Thymus (tissue), 11 donors: ENCODE measurements at regions not wholly inside any gene's neighbourhood (a gene's known extent, or its start where the extent isn't known, plus 50 kb on each side); places are given as distances from the start of the nearest gene placed in this dataset.
"Not testable (repeated sequence)": the region's sequence is repeated elsewhere in the genome, so short reads cannot be mapped to it uniquely, and the experiment has no call there.

Experiments
- DNase-seq, 9 donors: peaks; one replicate each; pipeline ENCODE4 v3.0.0-alpha.2; 2013; ENCODE audit warnings: low spot score in 9 of 9, low read depth in 6 of 9, missing footprints in 1 of 9
- H3K27ac ChIP-seq, 2 donors: one replicate each; pipeline ENCODE4 v1.5.1; 2013; ENCODE audit warnings: control low read depth in 1 of 2, low read depth in 1 of 2, low read length in 1 of 2, mild to moderate bottlenecking in 1 of 2, moderate library complexity in 1 of 2
- H3K27me3 ChIP-seq, 2 donors: one replicate each; pipeline ENCODE4 v1.5.1; 2013; ENCODE audit warnings: low read length in 1 of 2; ENCODE audit not compliant: control insufficient read depth in 2 of 2, insufficient read depth in 1 of 2
- H3K36me3 ChIP-seq, 2 donors: one replicate each; pipeline ENCODE4 v1.5.1; 2013; ENCODE audit warnings: low read length in 1 of 2, mild to moderate bottlenecking in 1 of 2, moderate library complexity in 1 of 2; ENCODE audit not compliant: control insufficient read depth in 2 of 2, insufficient read depth in 2 of 2
- H3K4me1 ChIP-seq, 2 donors: one replicate each; pipeline ENCODE4 v1.5.1; 2013; ENCODE audit warnings: low read length in 2 of 2; ENCODE audit not compliant: control insufficient read depth in 2 of 2, insufficient read depth in 2 of 2
- H3K4me3 ChIP-seq, 2 donors: one replicate each; pipeline ENCODE4 v1.5.1; 2013; ENCODE audit warnings: low read length in 2 of 2, control low read depth in 1 of 2, mild to moderate bottlenecking in 1 of 2
- H3K9me3 ChIP-seq, 2 donors: one replicate each; pipeline ENCODE4 v1.5.1; 2013; ENCODE audit warnings: low read length in 1 of 2, mild to moderate bottlenecking in 1 of 2; ENCODE audit not compliant: control insufficient read depth in 2 of 2, insufficient read depth in 1 of 2
- WGBS: extraction: QIAGEN DNeasy Blood & Tissue Kit; methylation state at CpG from one replicate; pipeline ENCODE4 v1.1.7; 2013; 5-methylcytosine and 5-hydroxymethylcytosine counted together
- donor health status: healthy.

DNA sequence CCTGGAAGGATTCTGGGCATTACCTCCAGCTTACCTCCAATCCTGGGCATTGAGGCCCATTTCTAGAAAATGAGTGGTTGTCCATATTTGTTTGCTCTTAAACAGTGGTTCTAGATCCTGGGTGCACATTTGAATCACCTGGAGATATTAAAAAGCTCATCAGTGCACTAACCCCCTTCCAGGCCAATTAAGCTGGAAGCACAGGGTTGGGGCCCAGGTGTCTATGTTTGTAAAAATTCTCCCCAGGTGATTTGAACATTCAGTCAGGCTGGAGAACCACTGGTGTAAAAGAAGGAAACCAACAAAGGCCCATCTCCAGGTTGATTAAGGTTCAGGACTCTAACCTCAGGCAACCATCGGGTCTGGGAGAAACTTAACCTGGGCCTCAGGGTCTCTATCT lies 102.6 kb upstream of the NANOS1 start:
- no peak for DNase-seq
- 93% methylated on average over 1 of the region's 1 CpG for WGBS
- H3K27ac ChIP-seq = no peak overlapping the region
- H3K27me3 ChIP-seq = peaks cover 0 to 3% of the 10 kb centered on the region in 2 donors
- H3K4me1 ChIP-seq = no peaks in the 10 kb centered on the region
- no peaks in the 10 kb centered on the region for H3K36me3 ChIP-seq
- H3K9me3 ChIP-seq = peaks cover 0 to 3% of the 10 kb centered on the region in 2 donors
- no peak overlapping the region for H3K4me3 ChIP-seq

DNA sequence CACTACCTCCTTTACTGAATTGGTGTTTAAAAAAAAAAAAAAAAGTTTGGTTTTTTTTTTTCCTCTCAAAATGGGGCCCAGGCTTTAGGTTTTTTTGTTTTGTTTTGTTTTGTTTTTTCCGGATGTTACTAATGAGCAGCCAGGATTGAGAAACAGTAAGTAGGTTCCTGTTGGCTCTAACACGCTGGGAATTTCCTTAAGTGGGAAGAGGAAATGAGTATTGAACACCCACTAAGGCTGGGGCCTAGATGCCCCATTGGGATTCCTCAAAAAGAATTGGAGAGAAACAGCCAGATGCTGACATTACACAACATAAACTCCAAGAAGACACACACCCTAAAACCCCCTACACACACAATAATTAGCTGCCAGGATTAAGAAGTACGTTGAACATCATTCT lies 102.2 kb upstream of the NANOS1 start:
- no peak overlapping the region for H3K4me3 ChIP-seq
- no peak overlapping the region for H3K27ac ChIP-seq
- 57% methylated on average over 3 of the region's 3 CpGs for WGBS
- DNase-seq = no peak
- H3K9me3 ChIP-seq = peaks cover 0 to 3% of the 10 kb centered on the region in 2 donors
- no peaks in the 10 kb centered on the region for H3K36me3 ChIP-seq
- H3K4me1 ChIP-seq = no peaks in the 10 kb centered on the region
- peaks cover 0 to 3% of the 10 kb centered on the region in 2 donors for H3K27me3 ChIP-seq

DNA sequence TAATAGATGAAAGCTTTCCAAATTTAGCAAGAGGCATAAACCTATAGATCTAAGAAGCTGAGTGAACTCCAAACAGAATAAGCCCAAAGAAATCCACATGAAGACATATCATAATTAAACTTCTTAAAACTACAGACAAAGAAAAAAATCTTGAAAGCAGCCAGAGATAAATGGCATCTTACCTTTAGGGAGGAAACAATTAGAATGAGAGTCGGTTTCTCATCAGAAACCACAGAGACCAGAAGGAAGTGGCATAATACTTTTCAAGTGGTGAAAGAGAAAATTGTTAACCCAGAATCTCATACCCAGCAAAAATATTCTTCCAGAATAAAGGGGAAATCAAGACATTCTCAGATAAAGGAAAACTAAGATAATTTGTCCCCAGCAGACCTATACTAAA lies 98.9 kb upstream of the NANOS1 start:
- Histone ChIP-seq H3K4me1 (no peaks in the 10 kb centered on the region), H3K27me3 (no peaks in the 10 kb centered on the region), H3K27ac (no peak overlapping the region), H3K9me3 (peaks cover 0 to 3% of the 10 kb centered on the region in 2 donors), H3K4me3 (no peak overlapping the region), H3K36me3 (no peaks in the 10 kb centered on the region)
- WGBS = 4% methylated on average over 1 of the region's 1 CpG
- DNase-seq = no peak

DNA sequence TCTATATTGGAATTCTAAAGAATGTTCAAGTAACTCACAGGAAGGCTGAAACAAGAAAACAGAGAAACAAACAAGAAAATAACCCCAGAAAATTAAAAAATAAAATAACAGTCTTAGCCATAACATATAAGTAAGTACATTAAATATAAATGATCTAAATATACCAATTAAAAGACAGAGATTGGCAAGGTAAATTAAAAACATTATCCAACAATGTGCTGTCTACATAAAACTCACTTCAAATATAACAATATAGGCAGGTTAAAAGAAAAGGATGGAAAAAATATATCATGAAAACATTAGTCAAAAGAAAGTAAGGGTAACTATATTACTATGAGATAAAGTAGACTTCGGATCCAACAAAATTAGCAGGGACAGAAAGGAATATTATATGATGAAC lies 98.1 kb upstream of the NANOS1 start:
- WGBS = 94% methylated on average over 1 of the region's 1 CpG

DNA sequence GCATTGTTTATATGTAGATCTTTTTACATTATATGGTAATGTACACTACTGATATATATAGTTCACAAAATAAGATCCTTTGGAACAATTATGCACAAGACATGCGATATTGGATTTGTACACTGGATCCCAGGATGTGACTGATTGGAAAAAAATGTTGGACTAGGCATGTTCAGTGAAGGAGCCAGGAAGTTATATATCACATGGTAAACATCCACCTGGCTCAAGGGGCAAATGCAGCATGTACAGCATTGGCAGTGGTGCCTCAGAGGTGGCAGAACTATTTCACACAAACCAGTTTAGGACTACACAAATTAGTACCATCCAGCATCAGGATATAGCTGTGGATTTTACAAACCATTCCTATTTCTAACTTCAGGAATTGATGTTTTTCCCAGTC lies 97.4 kb upstream of the NANOS1 start:
- not testable (repeated sequence) for H3K27ac ChIP-seq, H3K36me3 ChIP-seq, DNase-seq, H3K4me3 ChIP-seq, H3K9me3 ChIP-seq, H3K4me1 ChIP-seq, H3K27me3 ChIP-seq
- 98% methylated on average over 1 of the region's 1 CpG for WGBS

More for the DNA sequence above, 98.1 kb upstream of the NANOS1 start:
- Histone ChIP-seq H3K4me3 (no peak overlapping the region), H3K27ac (no peak overlapping the region), H3K27me3 (no peaks in the 10 kb centered on the region), H3K4me1 (no peaks in the 10 kb centered on the region), H3K36me3 (no peaks in the 10 kb centered on the region), H3K9me3 (peaks cover 0 to 3% of the 10 kb centered on the region in 2 donors)
- DNase-seq = no peak

DNA sequence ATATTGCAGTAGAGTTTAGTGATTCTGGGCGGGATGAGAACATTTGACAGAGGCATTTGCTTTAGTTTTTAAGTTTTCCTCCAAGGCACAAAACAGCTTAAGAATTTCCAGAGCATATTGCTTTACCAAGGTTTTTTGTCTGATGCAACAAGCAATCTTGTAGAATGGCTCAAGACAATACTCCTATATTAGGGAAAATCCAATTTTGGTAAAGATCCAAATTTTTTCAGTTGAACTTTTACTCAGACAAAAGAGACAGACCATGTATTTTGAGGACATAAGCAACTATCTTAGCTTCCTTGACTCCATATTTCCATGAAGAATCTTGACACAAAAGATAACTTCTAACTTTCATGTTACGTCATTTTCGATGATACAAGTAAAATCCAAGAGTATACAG lies 92.3 kb upstream of the NANOS1 start:
- no peaks in the 10 kb centered on the region for H3K9me3 ChIP-seq
- no peaks in the 10 kb centered on the region for H3K36me3 ChIP-seq
- DNase-seq = no peak
- no peak overlapping the region for H3K27ac ChIP-seq
- no peak overlapping the region for H3K4me3 ChIP-seq
- H3K4me1 ChIP-seq = no peaks in the 10 kb centered on the region
- 96% methylated on average over 3 of the region's 3 CpGs for WGBS
- no peaks in the 10 kb centered on the region for H3K27me3 ChIP-seq

DNA sequence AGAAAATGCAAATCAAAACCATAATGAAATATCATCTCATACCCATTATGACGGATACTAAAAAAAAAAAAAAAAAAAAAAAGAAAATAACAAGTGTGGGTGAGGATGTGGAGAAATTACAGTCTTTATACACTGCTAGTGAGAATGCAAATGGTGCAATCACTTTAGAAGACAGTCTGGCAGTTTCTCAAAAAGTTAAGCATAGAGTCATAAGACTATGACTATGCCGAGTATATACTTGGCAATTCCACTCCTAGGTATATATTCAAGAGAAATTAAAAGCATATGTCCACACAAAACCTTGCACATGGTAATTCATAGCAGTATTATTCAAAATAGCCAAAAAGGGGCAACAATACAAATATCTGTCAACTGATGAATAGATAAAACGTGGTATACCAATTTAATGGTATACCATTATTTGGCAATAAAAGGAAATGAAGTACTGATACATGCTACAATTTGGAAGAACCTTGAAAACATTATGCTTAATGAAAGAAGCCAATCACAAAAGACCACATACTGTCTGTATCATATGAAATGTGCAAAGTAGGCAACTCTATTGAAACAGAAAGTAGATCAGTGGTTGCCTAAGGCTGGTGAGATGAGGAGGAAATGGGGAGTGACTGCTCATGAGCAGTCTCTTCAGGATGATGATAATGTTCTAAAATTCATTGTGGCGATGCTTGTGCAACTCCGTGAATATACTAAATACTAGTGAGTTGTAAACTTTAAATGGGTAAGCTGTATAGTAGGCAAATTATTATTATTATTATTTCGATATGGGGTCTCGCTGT lies 90.1 kb upstream of the NANOS1 start:
- 89% methylated on average over 7 of the region's 7 CpGs for WGBS
- DNase-seq = no peak
- Histone ChIP-seq H3K27me3 (peaks cover 0 to 2% of the 10 kb centered on the region in 2 donors), H3K27ac (no peak overlapping the region), H3K9me3 (no peaks in the 10 kb centered on the region), H3K36me3 (no peaks in the 10 kb centered on the region), H3K4me3 (no peak overlapping the region), H3K4me1 (no peaks in the 10 kb centered on the region)

DNA sequence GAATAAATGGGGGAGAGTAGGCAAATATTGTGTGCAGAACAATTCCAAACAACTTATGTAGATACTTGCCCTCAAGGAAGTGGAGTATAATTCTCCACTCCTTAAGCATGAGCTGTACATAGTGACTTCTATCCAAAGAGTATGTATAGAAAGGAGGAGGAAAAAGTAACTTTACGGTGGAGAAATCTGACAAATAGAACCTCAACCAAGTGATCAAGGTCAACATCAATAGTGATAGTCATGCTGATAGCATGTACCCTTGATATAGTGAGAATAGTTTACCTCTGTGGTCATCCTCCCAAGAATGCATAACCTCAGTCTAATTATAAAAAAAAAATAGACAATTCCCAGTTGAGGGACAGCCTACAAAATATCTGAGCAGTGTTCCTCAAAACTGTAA lies 89.1 kb upstream of the NANOS1 start:
- no peak overlapping the region for H3K4me3 ChIP-seq
- no peaks in the 10 kb centered on the region for H3K9me3 ChIP-seq
- H3K27me3 ChIP-seq = peaks cover 0 to 2% of the 10 kb centered on the region in 2 donors
- no peak overlapping the region for H3K27ac ChIP-seq
- 99% methylated on average over 1 of the region's 1 CpG for WGBS
- no peak for DNase-seq
- H3K4me1 ChIP-seq = no peaks in the 10 kb centered on the region
- H3K36me3 ChIP-seq = no peaks in the 10 kb centered on the region

DNA sequence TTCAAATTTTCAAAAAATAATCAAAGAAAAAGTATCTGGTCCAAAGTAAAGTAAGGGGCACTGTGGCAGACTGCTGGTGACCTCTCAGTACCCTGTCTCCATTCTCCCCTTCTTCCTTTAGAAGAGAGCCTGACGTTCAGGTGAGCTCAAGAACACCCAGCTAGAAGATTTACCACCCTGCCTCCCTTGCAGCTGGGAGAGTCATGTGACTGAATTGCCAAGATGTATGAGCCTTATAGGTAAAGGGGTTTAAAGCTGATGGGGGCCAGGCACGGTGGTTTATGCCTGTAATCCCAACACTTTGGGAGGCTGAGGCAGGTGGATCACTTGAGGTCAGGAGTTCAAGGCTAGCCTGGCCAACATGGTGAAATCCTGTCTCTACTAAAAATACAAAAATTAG lies 86.3 kb upstream of the NANOS1 start:
- WGBS = 83% methylated on average over 2 of the region's 2 CpGs
- no peaks in the 10 kb centered on the region for H3K9me3 ChIP-seq
- peaks cover 0 to 2% of the 10 kb centered on the region in 2 donors for H3K27me3 ChIP-seq
- no peaks in the 10 kb centered on the region for H3K4me1 ChIP-seq
- no peak overlapping the region for H3K4me3 ChIP-seq
- no peaks in the 10 kb centered on the region for H3K36me3 ChIP-seq
- no peak for DNase-seq
- H3K27ac ChIP-seq = no peak overlapping the region
